OCI-LY1 (cell line): ENCODE measurements at regions not wholly inside any gene's neighbourhood (a gene's known extent, or its start where the extent isn't known, plus 50 kb on each side); places are given as distances from the start of the nearest gene placed in this dataset.

Experiments
- H2AFZ ChIP-seq: fragments of 200-600 bp; sonication (generic), shearing (Covaris generic); 2 replicates; pipeline ENCODE4 v1.6.0; 2014; ENCODE audit warnings: antibody characterized with exemption, mild to moderate bottlenecking, low read length
- H3F3A ChIP-seq: fragments of 200-600 bp; sonication (generic), shearing (Covaris generic); 2 replicates; pipeline ENCODE4 v1.6.0; 2014; ENCODE audit warnings: mild to moderate bottlenecking, antibody characterized with exemption, low read length, moderate library complexity; ENCODE audit not compliant: insufficient read depth
- H3K27ac ChIP-seq: fragments of 200-600 bp; sonication (generic); 2 replicates; pipeline ENCODE4 v1.5.1; 2014; ENCODE audit warnings: low read length, mixed run types, mild to moderate bottlenecking, low read depth; ENCODE audit not compliant: poor library complexity, severe bottlenecking
- H3K27me3 ChIP-seq: fragments of 200-600 bp; sonication (generic); 2 replicates; pipeline ENCODE4 v1.6.0; 2014; ENCODE audit warnings: antibody characterized with exemption, mild to moderate bottlenecking, low read length, moderate library complexity; ENCODE audit not compliant: insufficient read depth
- H3K36me3 ChIP-seq: fragments of 200-600 bp; sonication (generic); 2 replicates; pipeline ENCODE4 v1.6.1; 2014; ENCODE audit warnings: mild to moderate bottlenecking, antibody characterized with exemption, low read length, moderate library complexity, mixed read lengths; ENCODE audit not compliant: insufficient read depth
- H3K4me1 ChIP-seq: fragments of 200-600 bp; sonication (generic); 2 replicates; pipeline ENCODE4 v1.5.1; 2014; ENCODE audit warnings: mild to moderate bottlenecking, low read length, moderate library complexity; ENCODE audit not compliant: insufficient read depth, severe bottlenecking
- H3K4me2 ChIP-seq: fragments of 200-600 bp; sonication (generic), shearing (Covaris generic); 2 replicates; pipeline ENCODE4 v1.6.1; 2014; ENCODE audit warnings: low read length
- H3K4me3 ChIP-seq: fragments of 200-600 bp; sonication (generic); 2 replicates; pipeline ENCODE4 v1.5.1; 2014; ENCODE audit warnings: low read length, low read depth, mild to moderate bottlenecking, mixed read lengths; ENCODE audit not compliant: poor library complexity, severe bottlenecking
- H3K79me2 ChIP-seq: fragments of 200-600 bp; shearing (Covaris generic); 2 replicates; pipeline ENCODE4 v1.6.1; 2016; ENCODE audit warnings: mixed run types, low read length, mixed read lengths; ENCODE audit not compliant: insufficient read depth
- H3K9ac ChIP-seq: fragments of 200-600 bp; sonication (generic), shearing (Covaris generic); 2 replicates; pipeline ENCODE4 v1.6.1; 2014; ENCODE audit warnings: mild to moderate bottlenecking, low read length, mixed read lengths
- H3K9me2 ChIP-seq: fragments of 200-600 bp; sonication (generic), shearing (Covaris generic); 2 replicates; pipeline ENCODE4 v1.6.1; 2014; ENCODE audit warnings: low read depth, mild to moderate bottlenecking, low read length, mixed read lengths
- H3K9me3 ChIP-seq: fragments of 200-600 bp; shearing (Covaris generic); 2 replicates; pipeline ENCODE4 v1.6.1; 2014; ENCODE audit warnings: low read length, mixed read lengths
- H4K20me1 ChIP-seq: fragments of 200-600 bp; sonication (generic), shearing (Covaris generic); 2 replicates; pipeline ENCODE4 v1.6.0; 2016; ENCODE audit warnings: mild to moderate bottlenecking, low read length; ENCODE audit not compliant: insufficient read depth
- EZH2 ChIP-seq: fragments of 200-600 bp; sonication (generic), shearing (Covaris generic); IDR thresholded peaks from 2 replicates; pipeline ENCODE4 v1.8.0; 2017; ENCODE audit warnings: borderline replicate concordance, mixed run types, mild to moderate bottlenecking, antibody characterized with exemption, low read length, moderate library complexity, mixed read lengths
- TF ChIP-seq, protein P1 (sequence below): fragments of 200-600 bp; sonication (generic), shearing (Covaris generic); IDR thresholded peaks from 2 replicates; pipeline ENCODE4 v1.5.1; 2017; ENCODE audit warnings: mild to moderate bottlenecking, antibody characterized with exemption, low read length, moderate library complexity, mixed read lengths

DNA sequence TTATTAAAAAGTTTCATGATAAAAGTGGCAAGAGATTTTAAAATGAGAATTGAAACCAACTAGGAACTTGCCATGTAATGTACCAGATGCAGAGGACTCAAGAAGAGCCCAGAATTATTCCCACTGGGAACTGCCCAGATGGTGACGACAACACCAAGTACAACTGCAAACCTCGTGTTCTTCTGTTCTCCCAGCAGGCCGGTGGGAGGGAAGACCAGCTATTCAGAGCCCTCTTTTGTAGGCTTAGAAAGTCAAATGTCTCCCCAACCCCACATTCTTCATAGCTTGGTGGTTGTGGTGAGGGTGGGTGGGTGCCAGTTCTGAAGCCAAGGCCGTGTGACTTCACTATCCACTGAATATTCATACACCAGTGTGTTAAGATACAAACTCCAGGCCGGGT, 54.3 kb upstream of the ITGB1 start:
- H2AFZ ChIP-seq, result no peak overlapping the region
- H3K4me1 ChIP-seq, result no peaks in the 10 kb centered on the region
- no peaks in the 10 kb centered on the region for H3K27me3 ChIP-seq
- no peak overlapping the region for H3K9ac ChIP-seq
- no peak overlapping the region for H3K27ac ChIP-seq
- no peaks in the 10 kb centered on the region for H3K9me3 ChIP-seq
- no peak overlapping the region for H3K4me2 ChIP-seq
- no peaks in the 10 kb centered on the region for H3F3A ChIP-seq
- H3K36me3 ChIP-seq, result no peaks in the 10 kb centered on the region
- TF ChIP-seq EZH2, result no peak
- TF ChIP-seq, protein P1, sequence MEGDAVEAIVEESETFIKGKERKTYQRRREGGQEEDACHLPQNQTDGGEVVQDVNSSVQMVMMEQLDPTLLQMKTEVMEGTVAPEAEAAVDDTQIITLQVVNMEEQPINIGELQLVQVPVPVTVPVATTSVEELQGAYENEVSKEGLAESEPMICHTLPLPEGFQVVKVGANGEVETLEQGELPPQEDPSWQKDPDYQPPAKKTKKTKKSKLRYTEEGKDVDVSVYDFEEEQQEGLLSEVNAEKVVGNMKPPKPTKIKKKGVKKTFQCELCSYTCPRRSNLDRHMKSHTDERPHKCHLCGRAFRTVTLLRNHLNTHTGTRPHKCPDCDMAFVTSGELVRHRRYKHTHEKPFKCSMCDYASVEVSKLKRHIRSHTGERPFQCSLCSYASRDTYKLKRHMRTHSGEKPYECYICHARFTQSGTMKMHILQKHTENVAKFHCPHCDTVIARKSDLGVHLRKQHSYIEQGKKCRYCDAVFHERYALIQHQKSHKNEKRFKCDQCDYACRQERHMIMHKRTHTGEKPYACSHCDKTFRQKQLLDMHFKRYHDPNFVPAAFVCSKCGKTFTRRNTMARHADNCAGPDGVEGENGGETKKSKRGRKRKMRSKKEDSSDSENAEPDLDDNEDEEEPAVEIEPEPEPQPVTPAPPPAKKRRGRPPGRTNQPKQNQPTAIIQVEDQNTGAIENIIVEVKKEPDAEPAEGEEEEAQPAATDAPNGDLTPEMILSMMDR, result no peak
- H4K20me1 ChIP-seq, result no peaks in the 10 kb centered on the region
- H3K9me2 ChIP-seq, result no peaks in the 10 kb centered on the region
- no peaks in the 10 kb centered on the region for H3K79me2 ChIP-seq
- no peak overlapping the region for H3K4me3 ChIP-seq

DNA sequence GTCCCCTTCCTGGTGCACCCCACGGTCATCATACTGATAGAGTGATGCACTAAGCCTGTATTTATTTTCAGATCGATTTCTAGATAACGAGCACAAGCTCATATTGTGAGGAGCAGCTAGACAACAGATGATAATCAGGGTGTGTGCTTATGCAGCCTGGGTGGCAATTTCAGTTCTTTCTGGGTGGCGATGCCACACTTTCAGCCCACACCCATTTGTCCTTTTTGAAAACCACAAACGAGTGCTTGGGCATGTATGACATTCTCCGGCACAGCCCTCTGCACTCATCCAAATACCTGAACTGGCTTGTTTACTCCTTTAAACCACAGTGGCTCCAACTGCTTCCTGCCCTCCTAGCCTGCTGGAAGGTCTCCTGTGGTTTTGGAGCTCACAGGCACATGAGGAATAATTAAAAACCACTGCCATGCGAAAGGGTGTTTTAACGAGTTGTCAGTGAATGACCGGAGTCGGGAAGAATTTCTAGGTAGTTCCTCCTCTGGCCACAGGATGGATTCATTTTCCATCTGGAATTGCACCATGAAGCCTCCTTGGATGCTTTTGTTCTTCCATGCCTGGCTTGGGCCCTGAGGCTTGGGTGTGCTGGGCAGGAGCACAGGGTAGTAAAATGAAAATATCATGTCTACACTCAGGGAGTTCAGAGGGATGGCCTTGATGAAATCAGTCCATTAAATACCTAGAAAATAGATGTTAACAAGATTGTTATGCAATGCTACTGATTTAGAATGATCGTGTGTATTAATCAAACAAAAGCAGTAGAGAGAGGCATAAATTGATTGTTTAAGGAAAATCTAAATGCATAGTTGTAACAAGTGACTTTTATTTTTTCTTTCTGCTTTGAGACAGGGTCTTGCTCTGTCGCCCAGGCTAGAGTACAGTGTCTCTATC, 52.4 kb upstream of the ITGB1 start:
- Histone ChIP-seq H3F3A (no peaks in the 10 kb centered on the region), H3K79me2 (no peaks in the 10 kb centered on the region), H3K36me3 (no peaks in the 10 kb centered on the region), H3K4me2 (no peak overlapping the region), H3K27ac (no peak overlapping the region), H3K9me2 (no peaks in the 10 kb centered on the region), H2AFZ (no peak overlapping the region), H3K9me3 (no peaks in the 10 kb centered on the region), H3K9ac (no peak overlapping the region), H3K4me1 (peaks cover 10% of the 10 kb centered on the region), H3K27me3 (no peaks in the 10 kb centered on the region), H4K20me1 (no peaks in the 10 kb centered on the region), H3K4me3 (no peak overlapping the region)
- no peak for TF ChIP-seq EZH2
- TF ChIP-seq, protein P1, result no peak

DNA sequence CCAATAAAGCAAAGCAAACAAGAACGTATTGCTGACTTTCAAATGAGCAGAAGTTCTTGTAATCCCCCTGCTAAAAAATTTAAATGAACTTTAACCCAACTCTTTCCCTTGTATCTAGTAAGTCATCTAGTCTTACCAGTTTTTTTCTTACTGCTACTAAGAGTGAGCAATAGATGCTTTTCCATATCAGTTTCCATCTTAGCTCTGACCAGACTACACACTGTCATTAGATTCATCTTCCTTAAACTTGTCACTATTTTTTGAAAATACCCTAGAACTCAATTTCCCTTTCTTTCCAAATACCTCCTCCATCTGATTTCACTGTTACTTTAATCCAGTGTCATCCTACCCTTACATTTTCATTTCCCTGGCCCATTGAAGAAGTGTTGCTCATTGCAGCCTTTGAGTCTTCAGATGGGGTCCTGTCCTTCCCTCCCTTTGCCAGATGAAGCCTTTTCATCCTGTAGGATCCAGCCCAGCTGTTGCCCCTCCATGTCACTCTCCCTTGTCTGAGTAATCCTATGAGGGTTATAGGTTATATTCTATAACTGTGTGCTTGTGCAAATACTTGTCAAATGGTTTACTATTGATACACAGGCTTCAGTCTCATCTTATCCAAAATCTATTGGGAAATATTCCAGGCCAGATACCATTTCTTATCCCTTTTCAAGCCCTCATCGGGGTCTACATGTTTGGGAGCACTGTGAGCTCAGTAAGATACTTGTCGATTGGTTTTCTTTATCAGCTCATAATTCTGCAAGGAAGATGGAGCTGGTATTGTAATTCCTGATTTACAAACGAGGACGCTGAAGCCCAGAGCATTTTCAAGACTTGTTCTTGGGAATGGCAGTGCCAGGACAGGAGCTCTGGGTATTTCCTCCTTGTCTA, 51.5 kb upstream of the ITGB1 start:
- Histone ChIP-seq H3F3A (no peaks in the 10 kb centered on the region), H3K79me2 (no peaks in the 10 kb centered on the region), H3K4me2 (no peak overlapping the region), H3K27ac (no peak overlapping the region), H2AFZ (no peak overlapping the region), H3K27me3 (no peaks in the 10 kb centered on the region), H4K20me1 (no peaks in the 10 kb centered on the region), H3K9me3 (no peaks in the 10 kb centered on the region), H3K4me1 (peaks cover 19% of the 10 kb centered on the region), H3K36me3 (no peaks in the 10 kb centered on the region), H3K9me2 (no peaks in the 10 kb centered on the region), H3K4me3 (no peak overlapping the region), H3K9ac (no peak overlapping the region)
- TF ChIP-seq EZH2, result no peak
- TF ChIP-seq, protein P1, result no peak
